GM21717 (cell line): ENCODE measurements at regions not wholly inside any gene's neighbourhood (a gene's known extent, or its start where the extent isn't known, plus 50 kb on each side); places are given as distances from the start of the nearest gene placed in this dataset.
"Not testable (repeated sequence)": the region's sequence is repeated elsewhere in the genome, so short reads cannot be mapped to it uniquely, and the experiment has no call there.

Experiments
- ATAC-seq: cut with Tn5 transposase; IDR thresholded peaks from one replicate; pipeline ENCODE4 v1.9.1; 2021; ENCODE audit warnings: mild to moderate bottlenecking, moderate library complexity; ENCODE audit not compliant: unreplicated experiment

DNA sequence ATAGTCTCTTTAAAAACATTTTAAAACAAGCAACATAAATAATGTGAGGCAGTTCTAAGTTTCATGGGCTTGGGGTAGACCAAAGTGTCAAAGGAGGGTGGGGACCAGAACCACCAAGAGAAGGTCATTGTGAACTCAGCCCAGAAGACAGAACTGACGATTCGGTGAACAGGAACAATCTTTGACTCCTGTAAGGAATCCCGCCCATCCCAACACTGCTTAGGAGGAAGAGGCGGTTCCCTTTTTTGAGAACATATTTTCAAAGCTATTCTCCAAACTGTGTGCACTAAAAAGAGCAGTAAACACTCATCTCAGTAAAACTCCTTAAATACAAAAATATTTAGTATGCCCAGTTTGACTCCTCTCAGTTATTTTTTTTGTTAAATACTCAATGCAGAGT lies 176.5 kb upstream of the TLE4 start:
- ATAC-seq = no peak

DNA sequence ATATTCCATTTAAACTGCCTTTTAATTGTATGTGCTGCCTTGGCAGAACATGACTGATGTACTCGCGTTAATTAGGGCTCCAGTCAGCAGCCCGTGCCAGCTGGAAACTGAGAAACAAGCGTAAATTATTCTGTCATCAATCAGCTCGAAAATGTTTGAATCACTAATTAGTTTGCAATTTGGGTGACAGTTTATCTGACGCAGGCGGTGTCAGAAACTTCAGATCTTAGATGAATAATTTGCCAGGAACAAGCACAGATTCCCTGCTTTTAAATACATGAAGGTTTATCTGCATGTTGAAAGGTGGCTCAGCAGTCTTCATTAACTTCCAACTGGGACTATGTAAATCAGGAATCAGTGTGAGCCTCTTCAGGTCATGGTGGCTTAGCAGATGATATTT lies 176.0 kb upstream of the TLE4 start:
- no peak for ATAC-seq

DNA sequence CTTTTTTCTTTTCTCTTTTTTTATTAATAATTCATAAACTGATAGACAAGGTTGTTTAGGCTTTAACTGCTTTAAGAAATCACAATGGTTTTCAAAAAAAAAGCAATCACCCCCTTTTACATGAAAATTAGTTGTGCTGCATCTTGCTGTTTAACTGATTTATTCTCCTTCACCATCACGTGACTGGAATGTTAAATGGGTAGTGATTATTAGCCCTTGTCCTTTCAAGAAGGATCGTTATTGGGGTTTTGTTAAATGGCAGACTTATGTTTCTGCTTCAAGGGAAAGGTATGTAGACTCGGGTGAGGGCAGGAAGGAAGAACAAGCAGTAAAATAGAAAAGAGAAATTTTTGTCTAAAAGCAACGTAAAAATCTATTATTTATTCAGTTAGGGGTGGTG lies 175.6 kb upstream of the TLE4 start:
- ATAC-seq = no peak

DNA sequence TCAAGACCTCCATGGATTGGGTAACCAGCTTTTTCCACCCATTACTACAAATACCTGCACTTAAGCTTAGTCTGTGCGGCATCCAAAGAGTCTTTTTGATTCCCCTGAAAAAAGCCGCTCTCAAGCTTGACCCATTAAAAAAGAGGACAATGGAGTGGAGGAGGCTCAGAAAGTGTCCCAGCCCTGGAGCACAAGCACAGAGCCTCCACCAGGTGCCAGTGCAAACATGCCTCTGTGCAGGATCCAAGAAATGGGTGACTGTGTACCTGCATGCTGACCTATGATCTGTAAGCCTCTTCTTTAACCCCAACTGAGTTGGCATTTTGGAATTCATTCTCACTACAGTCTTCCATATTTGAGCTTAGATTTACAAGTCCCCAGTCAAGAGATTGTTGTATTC lies 168.3 kb upstream of the TLE4 start:
- no peak for ATAC-seq

DNA sequence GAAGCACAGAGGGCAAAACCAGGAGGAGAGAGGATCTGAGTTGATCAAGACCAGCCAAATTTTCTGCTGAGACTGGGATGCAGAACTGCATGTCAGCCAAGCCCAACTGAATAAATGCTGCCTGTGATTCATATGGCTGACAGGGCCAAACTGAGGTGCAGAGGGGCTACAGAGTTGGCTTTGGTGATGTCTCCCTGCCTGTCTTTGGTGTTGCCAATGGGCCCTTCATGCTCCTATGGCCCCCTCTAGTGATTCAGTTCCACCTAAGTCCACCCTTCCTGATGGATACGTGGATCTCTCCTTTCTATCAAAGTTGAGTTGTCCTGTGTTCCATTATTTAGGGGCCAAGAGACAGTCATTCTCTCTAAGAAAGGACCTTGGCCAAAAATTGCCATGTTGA lies 163.6 kb upstream of the TLE4 start:
- ATAC-seq = no peak

DNA sequence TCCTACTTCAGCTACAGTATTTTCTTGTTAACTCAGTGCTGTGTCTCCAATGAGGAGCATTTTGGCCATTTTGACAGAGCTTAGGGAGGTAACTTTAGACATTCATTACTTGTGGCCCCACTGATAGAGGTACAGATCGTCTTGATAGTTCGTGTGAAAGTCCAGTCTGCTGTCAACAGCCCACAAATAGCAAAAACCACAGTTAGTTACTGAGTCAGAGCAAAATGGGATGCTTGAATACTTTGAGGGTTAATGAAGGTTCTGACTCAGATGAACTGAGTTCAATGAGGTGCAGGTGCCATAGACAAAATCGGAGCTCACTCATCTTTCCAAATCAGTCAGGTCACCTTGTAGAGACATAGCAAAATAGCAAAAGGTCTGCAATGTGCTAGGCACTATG lies 163.1 kb upstream of the TLE4 start:
- ATAC-seq = no peak

DNA sequence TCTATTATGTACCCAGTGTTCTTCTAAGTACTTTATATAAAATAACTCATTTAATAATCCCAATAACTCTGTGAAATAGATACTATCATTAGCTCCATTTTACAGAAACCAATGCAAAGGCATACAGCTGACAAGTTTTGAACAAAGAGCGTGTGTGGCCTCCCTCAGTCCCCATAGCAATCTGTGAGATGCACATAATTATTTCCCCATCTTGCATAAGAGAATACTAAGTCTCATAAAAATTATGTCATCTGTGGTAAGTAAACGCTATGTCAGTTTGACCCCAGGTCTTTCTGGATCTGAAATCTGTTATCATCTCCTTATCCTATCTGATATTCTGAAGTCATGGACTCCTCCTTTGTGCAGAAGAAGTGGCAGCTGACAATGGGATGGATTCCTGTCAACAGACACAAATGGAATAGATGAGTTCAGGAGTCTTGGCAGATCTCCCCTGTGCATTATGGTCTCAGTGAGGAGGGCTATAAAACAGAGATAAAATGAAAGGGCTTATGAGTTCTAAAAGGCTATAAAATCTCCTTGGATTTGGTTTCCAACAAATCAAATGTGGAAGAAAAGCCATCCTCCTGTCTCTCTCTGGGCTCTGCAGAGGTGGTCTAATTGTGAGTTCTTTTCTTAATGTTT lies 162.5 kb upstream of the TLE4 start:
- no peak for ATAC-seq

DNA sequence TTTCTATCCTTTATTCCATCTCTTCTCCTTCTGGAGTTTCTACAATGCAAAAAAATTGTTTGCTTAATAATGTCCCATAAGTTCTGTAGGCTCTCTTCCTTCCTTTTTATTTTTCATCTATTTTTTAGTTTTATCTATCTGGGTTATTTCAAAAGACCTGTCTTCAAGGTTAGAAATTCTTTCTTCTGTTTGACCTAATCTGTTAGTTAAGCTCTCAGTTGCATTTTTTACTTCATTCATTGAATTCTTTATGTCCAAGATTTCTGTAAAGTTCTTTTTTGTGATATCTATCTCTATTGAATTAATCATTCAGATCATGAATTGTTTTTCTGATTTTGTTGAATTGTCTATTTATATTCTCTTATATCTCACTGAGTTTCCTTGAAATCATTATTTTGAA lies 145.9 kb upstream of the TLE4 start:
- no peak for ATAC-seq

DNA sequence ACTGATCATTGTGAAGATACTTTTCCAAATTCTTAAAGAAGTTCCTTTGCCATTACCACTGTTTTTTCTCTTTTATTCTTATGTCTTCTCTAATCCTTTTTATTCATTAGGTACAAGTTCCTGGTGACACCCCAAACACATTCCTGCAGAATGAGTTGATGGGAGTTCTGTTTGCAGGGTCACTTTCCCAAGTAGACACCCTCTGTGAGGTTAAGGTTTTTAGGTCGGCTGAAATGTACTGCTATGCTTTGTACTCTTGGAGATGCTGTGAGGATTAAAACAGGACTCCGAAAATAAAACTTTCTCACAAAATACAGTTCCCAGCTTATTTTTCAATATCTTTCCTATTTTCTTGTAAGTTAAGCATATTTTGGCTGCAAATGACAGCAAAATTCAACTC lies 143.3 kb upstream of the TLE4 start:
- no peak for ATAC-seq

DNA sequence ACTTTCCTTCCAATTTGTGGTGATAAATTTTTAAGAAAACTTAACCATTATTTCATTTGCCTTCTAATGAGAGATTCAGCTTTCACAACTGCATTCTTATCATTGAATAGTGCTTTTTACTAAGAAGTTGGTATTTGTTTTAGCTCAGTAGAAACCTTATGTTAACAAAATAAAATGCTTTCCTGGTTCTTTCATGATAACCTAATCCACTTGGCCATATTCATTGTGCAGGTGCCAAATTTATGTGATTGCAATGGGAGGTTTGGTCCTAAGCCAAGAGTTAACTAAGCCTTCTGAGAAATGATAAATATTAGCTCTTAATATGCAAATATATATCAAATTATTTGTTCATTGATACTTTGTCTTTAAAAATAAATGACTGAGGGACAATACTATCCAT lies 141.1 kb upstream of the TLE4 start:
- ATAC-seq = no peak

DNA sequence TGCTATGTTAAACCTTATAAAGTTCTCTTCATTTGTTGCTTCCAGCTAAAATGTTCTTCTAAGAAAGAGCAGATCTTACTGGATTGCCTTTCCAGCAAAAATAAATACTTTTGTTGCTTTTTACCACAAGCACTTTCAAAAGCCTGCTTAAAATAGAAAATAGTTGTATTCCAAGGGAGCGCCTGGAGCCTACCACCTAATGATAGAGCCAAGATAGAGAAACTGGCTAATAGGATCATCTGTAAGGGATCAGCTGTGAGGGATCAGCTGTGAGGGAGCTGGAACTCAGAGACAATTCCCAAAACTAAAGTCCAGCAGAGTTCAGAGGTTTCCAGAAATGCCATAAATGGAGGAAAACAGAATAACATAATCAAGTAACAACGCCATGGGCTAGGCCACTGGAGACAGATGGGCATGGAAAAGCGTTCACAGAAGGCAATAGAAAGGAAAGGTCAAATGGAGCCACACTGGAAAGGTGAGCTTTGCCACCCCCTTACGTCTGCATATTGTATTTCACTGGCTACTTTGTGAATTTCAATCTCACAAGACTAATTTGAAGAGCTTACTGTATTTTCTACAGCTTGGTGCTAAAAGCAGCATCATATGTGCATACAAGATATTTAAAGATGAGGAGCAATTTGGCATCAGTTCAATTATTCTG lies 140.6 kb upstream of the TLE4 start:
- ATAC-seq = no peak

DNA sequence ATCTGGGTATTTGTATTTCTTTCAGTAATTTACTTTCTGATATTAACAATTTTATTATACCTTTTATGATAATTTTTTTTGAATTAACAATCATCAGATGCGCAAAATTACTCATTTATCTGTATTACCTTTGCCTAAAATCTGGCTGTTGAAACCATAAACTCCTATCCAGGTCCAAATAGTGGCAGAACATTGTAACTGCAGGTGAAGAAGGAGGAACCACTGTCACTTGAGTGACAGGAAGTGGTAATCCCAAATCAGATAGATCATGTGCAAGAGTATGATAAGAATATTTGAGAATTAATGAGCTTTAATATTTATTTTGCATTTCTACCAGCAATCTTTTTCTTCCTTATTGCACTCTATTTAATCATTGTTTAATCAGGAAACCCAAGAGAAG lies 139.3 kb upstream of the TLE4 start:
- ATAC-seq = no peak

DNA sequence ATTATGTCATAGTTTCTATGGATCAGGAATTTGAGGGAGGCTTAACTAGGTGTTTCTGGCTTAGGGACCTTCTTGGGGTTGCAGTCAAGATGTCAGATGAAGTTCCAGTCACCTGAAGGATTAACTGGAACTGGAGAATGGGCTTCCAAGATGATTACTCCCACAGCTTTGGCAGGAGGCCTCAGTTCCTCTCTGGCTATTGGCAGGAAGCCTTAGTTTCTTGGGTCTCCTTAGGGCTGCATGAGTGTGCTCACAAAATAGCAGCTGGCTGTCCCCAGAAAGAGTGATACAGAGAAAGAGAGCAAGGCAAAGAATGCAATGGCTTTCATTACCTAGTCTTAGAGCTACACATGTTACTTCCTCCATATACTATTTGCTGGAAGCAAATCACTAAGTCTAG lies 138.1 kb upstream of the TLE4 start:
- no peak for ATAC-seq

DNA sequence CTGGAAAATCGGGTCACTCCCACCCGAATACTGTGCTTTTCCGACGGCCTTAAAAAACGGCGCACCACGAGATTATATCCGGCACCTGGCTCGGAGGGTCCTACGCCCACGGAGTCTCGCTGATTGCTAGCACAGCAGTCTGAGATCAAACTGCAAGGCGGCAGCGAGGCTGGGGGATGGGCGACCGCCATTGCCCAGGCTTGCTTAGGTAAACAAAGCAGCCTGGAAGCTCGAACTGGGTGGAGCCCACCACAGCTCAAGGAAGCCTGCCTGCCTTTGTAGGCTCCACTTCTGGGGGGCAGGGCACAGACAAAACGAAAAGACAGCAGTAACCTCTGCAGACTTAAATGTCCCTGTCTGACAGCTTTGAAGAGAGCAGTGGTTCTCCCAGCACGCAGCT lies 132.5 kb upstream of the TLE4 start:
- not testable (repeated sequence) for ATAC-seq

DNA sequence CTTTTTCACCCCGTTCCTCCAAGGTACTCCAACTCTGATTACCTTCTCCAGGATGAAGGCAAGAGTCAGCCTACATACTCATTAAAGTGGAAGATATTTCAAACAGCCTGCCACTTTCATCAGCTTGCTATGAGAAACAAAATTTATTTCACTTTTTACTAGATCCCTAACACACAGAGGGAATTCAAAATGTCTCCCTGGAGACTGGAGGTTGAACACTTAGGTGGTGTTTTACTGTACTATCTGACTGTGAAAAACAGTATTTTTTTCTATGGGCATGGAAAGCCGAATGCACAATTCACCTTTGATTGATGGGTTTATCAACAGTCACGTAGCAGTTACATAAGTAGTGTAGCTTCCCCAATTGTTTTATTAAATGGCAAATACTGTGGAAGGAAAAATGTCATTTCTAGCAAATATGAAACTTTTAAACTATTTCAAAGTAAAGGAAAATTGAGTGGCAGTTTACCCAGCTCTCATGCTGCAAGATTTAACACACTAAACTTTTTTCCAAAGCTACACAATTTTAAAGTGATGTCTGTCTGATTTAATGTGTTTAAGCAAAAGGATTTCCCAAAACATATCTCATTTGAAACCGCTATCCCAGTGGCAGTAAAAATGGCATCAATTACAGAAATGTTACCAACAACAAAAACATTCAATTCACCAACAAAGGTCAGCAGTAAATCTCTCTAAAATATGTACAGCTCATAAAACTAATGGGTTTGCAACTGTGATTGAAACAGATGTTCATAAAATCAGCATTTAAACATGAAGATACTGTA lies 125.0 kb upstream of the TLE4 start:
- no peak for ATAC-seq

DNA sequence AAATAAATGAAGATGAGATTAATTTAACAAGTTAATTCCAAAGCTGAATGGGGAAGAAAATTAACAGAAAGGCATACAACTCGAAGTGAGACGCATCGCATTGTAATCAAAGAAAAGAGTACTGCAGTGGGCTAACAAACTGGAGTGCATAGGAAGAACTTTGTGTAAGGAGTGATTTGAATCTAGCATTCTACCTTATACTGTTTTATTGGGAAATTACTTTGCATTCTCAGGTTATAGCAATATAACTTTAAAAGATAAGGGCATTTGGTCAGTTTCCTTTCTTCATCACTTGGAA lies 124.5 kb upstream of the TLE4 start:
- no peak for ATAC-seq

DNA sequence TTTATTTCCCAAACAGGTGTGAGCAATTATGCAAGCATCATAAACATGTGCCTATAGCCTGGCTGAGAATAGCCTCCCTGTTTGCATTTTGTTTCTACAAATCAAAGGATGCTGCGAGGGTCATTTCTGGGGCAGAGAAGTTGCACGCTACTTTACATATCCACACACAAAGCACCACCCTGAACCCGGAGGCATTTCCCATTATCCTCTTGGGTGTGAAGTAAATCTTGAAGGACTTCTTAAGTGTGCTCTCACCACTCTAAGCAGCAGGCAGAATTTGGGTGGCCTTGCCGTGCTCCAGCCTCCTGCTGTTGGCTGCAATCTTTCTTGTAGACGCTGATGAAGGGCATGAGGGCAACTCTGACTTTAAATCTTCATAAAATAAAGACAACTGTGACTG lies 124.0 kb upstream of the TLE4 start:
- no peak for ATAC-seq

DNA sequence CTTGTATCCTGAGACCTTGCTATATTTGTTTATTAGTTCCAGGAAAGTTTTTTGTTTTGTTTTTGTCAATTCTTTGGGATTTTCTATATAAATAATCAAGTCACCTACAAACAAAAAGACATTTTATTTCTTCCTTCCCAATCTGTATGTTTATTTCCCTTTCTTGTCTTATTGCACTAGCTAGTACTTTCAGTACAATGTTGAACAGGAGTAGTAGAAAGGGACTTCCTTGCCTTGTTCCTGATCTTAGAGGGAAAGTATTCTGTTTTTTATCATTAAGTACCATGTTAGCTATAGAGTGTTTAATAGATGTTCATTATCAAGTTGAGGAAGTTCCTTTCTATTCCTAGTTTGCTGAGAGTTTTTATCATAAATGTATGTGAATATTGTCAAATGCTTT lies 119.5 kb upstream of the TLE4 start:
- no peak for ATAC-seq

DNA sequence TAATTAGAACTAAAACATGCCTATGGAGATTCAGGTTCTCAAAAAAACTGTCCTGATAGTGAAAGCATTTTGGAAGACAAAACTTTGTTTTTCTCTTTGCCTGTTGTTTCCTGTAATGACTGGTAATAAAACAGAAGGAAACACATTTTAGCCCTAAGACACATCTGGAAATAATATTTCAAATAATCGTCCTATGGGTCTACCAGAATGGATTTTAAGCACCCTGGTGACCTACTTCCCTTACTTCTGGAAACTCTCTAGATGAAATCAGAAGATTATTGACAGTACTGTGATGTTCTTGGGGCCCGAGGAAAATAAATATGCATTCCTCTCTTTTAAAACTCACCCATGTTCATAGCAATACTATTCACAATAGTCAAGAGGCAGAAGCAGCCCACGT lies 110.1 kb upstream of the TLE4 start:
- ATAC-seq = no peak

DNA sequence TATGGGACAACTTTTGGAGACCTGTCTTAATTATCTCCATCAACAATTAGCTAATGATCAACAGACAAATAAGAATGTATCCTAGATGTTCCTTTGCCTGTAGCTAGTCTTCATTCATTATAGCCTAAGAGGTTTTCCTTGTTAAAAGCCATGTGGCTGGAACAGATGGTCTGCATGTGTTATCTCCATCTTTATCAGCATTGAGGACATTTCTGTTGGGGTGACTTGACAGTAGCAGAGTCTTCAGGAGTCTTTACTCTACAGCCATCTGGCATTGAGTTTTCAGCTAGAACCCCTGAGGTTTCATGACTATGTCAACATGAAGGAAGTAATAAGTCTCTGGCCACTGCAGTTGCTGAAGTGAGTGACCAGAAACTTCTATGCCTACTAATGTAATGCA lies 106.6 kb upstream of the TLE4 start:
- no peak for ATAC-seq

DNA sequence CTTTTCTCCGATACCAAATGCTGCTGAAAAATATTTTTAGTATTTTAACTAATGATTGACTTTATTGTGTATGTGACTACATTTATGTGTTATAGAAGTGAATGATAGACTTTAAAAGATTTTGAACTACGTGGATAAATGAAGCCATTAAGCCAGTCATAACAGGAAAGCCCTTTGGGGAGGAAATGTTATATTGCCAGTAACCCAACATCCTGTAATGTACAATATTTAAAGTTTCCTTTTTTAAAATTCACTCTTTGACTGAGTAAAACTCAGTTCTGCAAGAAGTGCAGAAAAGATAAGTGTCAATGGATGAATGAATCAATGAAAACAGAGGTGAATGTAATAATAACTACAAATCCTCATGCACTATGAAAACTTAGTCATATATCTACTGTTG lies 102.6 kb upstream of the TLE4 start:
- ATAC-seq = no peak

DNA sequence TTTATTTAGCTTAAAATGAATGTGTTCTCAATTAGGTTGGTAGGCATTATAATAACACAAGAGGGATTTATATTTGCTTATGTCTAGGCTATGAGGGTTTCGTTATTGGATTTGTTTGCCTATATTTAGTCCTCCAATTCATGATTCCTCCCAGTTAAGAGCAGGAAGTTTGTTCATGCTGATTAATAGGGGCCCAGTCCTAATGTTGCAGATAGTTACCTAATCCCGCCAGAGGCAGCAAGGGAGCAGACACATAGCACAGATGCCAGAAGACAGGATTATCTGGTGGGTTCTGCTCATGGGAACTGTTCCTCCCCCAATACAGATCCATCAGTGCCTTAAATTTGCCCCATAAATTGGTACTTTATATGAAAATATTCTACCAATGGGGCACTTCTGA lies 100.8 kb upstream of the TLE4 start:
- no peak for ATAC-seq
